ENCODE measurements at regions not wholly inside any gene's neighbourhood (a gene's known extent, or its start where the extent isn't known, plus 50 kb on each side); places are given as distances from the start of the nearest gene placed in this dataset.

DNA sequence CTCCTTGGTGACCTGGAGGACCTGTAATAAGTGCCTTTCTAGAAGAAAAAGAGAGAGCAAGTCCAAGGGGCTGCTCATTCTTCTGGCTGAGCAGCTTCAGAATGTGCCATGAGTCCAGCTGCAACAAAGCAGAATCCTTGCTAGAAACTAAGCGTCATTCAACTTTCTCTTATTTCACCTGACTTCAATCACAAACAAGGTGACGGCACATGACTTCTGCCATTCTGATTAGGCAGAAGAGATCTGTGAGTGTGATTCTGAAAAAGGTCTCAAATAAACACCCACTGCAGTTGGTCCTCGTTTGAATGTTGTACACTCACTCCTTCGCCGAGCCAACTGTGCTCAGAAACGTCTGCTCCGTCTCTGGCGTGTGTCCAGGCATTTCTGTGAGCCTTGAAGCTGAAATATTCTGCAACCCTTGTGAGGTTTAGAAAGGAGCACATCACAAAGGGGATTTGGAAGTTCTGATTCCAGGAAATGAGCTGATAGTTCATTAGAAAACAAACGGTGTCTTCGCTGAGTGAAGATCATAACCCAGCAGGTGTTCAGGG lies 623.8 kb upstream of the KIRREL3 start:
- no peak for DNase-seq

DNA sequence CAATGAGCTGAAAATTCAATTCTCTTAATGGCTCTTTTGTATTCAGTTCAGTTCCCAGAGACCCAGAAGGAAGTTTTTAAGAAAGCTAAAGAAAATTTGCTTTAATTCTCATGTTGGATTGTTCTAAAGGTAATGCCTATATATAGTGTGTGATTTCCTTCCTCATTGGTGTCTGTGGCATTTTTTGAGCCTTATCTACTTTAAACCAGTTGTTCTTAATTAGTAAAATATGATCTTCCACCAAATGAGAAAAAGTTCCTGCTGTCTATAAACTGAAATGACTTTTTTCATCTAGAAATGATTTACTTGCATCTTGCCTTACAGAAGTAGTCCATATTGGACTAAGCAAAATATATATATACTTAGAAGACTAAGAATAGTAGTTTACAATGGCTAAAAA lies 622.1 kb upstream of the KIRREL3 start:
- no peak for DNase-seq

DNA sequence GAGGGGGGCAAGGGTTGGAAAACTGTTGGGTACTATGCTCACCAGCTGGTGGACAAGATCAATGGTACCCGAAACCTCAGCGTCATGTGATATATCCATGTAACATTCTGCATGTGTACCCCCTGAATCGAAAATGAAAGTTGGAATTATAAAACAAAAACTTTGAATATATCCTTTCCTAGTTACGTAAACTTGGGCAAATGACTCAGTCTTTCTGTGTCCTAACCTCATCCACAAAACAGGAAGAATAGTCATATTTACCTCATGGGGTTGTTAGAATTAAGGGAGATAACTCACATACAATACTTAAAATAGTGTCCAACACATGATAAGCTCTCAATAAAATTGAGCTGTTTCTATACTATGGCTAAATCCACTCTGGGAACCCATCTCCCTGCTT lies 620.1 kb upstream of the KIRREL3 start:
- DNase-seq: no peak

- peak; percentile 93 for DNase-seq
These were observed 619.4 kb upstream of the KIRREL3 start for GRCh38 chr11:127619946-127620345.

GRCh38 chr11:127618721-127619120 lies 618.2 kb upstream of the KIRREL3 start:
- no peak for DNase-seq

GRCh38 chr11:127616158-127616557 lies 615.6 kb upstream of the KIRREL3 start:
- DNase-seq: no peak

GRCh38 chr11:127612607-127613006 lies 612.0 kb upstream of the KIRREL3 start:
- peak; percentile 22 for DNase-seq

GRCh38 chr11:127609025-127609773 lies 608.6 kb upstream of the KIRREL3 start:
- DNase-seq: peak; percentile 73

DNA sequence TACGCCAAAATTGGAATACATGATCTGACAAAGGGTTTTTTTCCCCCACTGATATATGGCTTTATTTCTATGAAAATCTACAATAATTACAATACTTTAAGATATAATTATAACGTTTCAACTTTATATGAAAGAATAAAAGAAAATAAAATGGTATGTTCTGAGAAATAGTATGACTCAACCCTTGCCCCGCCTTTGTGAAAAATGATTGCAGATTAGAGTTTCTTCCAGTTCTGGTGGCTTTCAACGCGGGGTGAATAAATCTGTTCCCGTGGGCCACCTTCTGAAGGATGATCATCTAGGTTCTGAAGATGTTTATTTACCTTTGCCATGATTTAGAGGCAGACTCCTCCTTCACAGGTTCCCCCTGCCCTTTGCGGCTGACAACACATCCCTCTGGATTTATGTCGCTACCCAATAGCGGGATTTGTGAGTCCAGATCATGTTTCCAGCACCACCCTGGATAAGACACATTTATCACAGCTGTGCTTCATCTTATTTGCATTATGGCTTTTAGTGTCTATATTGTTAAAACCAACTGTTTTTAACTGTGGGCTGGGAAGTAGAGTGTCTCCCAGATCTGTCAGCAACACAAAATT lies 607.0 kb upstream of the KIRREL3 start:
- DNase-seq: peak; percentile 97

GRCh38 chr11:127601578-127601977 lies 601.0 kb upstream of the KIRREL3 start:
- DNase-seq: no peak

DNA sequence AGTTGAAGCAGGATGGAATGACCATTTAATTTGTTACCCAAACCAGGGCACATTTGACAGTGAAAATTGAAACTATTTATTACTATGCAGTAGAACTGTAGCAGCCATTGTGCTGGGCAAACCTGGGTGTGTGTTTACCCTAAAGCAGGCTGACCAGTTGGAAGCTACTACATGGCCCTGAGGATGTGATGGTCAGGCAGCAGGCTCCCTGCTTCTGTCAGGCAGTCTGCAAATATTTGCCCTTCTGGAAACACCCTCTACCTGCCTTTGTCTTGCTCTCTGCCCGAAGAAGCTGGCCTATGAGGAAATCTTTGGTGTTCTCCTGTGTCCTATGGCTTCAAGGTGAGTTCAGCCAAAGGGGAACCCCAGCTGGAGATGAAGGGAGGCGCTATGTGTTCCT lies 600.1 kb upstream of the KIRREL3 start:
- DNase-seq: no peak

DNA sequence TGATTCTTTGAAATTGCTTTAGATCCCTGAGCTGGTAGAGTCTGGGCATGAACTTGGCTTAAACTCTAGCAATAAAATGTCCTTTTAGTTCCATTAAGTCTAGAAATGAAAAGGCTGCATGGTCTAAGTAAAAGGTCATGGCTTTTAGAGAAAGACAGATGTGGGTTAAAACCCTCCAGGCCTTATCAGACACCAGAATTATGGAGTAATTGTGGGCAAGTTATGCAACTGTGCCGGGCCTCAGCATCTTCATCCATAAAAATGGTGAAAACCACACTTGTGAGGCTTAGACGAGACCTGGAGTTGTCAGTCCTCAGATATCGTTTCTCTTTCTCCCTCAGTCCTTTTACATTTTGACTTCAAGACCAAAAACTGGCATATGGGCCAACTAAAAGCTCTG lies 597.9 kb upstream of the KIRREL3 start:
- no peak for DNase-seq

DNA sequence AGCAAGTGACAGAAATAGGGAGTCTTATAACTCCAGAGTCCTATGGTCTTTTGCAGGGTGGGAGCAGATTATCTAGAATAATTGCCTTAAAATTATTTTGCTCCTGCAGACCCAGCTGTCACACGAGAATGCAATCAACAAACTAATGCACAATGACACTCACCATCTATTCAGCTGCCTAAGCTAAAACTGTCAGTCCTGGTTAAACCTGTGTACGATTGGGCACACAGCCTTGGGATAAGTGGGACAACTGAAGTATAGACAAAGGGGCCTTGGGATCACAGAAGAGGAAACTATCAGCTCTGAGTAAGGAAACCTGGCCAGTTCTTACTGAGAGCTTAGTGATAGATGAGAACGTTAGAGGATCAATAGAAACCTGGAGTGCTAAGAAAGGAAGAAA lies 595.9 kb upstream of the KIRREL3 start:
- DNase-seq: no peak

- DNase-seq: no peak
These were observed 591.8 kb upstream of the KIRREL3 start for GRCh38 chr11:127592371-127592770.

DNA sequence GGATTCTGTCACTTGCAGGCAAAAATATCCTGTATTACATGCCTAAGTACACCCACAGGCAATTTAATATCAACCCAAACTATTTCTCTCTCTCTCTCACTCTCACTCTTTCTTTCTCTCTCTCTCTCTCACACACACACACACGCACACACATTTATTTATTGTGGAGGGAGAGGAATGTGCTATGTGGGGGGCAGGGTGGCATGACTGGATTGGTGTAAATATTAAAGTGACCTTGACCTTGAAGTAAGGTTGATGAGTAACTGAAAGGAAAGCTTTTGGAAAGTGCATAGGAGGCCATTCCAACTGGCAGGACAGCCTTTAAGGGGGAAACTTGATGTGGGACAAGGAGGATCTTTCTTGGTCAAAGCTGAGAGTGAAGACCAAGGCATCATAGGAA lies 589.7 kb upstream of the KIRREL3 start:
- DNase-seq: no peak

DNA sequence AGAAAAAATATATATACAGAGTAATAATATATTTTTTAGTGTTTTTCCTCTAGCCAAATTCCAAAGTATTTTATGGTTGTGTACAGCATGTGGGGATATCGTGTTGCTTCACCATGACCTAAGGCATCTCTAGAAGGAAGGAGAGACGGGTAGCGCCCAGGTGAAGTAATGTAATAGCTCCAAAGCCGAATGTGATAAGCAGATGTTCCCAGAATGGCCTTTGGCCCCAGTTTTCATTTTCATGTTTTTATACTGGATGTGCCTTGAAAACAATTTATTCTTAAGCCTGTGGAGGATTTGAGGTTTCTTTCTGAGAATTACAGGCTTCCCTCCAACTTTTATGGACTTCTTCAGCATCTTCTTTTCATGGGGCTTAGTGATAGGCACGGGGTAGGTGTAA lies 587.9 kb upstream of the KIRREL3 start:
- no peak for DNase-seq

DNA sequence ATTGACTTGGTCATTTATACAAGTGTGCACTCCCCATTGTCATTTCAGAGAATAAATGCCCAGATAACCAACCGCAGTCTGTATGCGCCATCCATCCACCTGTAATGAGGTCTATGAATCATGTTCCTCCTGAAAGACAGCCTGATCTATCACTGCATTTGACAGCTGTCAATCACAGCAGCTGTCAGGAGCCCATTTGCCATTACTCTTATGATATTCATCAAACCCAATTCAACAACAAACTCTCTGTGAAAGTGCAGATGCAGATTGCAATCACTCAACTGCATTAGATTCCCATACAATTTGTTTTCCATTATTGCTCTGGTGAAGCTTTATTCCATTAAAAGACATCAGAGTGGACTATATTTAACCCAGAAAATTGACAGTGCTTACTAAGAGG lies 586.9 kb upstream of the KIRREL3 start:
- no peak for DNase-seq

- DNase-seq: no peak
These were observed 575.6 kb upstream of the KIRREL3 start for GRCh38 chr11:127576210-127576609.

- no peak for DNase-seq
These were observed 573.9 kb upstream of the KIRREL3 start for GRCh38 chr11:127574478-127574877.

- no peak for DNase-seq
These were observed 568.3 kb upstream of the KIRREL3 start for GRCh38 chr11:127568891-127569290.

- no peak for DNase-seq
These were observed 566.8 kb upstream of the KIRREL3 start for GRCh38 chr11:127567237-127567932.

DNA sequence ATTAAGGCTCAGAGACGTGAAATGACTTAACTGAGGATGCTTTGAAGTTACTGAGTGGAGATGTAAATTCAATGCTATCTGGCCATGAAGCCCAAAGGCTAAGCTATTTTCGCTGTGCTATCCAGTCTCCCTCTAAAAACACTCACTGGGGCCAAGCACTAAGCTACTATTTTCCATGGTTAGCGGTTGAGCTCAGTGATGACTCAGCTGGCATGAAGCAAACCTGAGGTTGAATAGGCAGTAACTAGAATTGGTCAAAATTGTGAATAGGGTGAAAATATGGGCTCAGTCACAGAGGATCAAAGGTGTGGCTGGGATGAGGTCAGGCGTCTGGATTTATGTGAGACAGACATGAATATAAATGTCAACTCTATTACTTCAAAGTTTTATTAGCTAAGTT lies 564.2 kb upstream of the KIRREL3 start:
- DNase-seq: no peak

- no peak for DNase-seq
These were observed 559.4 kb upstream of the KIRREL3 start for GRCh38 chr11:127559978-127560377.

- no peak for DNase-seq
These were observed 551.9 kb upstream of the KIRREL3 start for GRCh38 chr11:127552446-127552845.
